GM23338 (cell line): ENCODE measurements at regions not wholly inside any gene's neighbourhood (a gene's known extent, or its start where the extent isn't known, plus 50 kb on each side); places are given as distances from the start of the nearest gene placed in this dataset.

Experiments
- ATAC-seq: fragments of 200-7000 bp; cut with Tn5 transposase; 3 replicates; pipeline ENCODE4 v1.9.1; 2020
- DNase-seq: peaks from one replicate; pipeline ENCODE4 v3.0.0-alpha.2; 2015; ENCODE audit warnings: low spot score
- H2AFZ ChIP-seq: fragments of 200-600 bp; sonication (generic); 2 replicates; pipeline ENCODE4 v1.8.0; 2016; ENCODE audit warnings: antibody characterized with exemption, mild to moderate bottlenecking, moderate library complexity
- H3F3A ChIP-seq: fragments of 200-600 bp; sonication (generic); replicated peaks from 2 replicates; pipeline ENCODE4 v1.8.0; 2017; ENCODE audit warnings: antibody characterized with exemption, mixed run types, low read depth
- H3K27ac ChIP-seq: fragments of 200-600 bp; sonication (generic); 2 replicates; pipeline ENCODE4 v1.6.1; 2016; ENCODE audit warnings: low read depth
- H3K27me3 ChIP-seq: fragments of 200-600 bp; sonication (generic); 2 replicates; pipeline ENCODE4 v1.8.0; 2016; ENCODE audit warnings: mild to moderate bottlenecking, mixed run types, moderate library complexity; ENCODE audit not compliant: insufficient read depth
- H3K36me3 ChIP-seq: fragments of 200-600 bp; sonication (generic); 2 replicates; pipeline ENCODE4 v1.8.0; 2016; ENCODE audit warnings: mild to moderate bottlenecking; ENCODE audit not compliant: insufficient read depth
- H3K4me1 ChIP-seq: fragments of 200-600 bp; sonication (generic); 2 replicates; pipeline ENCODE4 v1.8.0; 2016; ENCODE audit warnings: mild to moderate bottlenecking, moderate library complexity; ENCODE audit not compliant: insufficient read depth
- H3K4me2 ChIP-seq: fragments of 200-600 bp; sonication (generic); 2 replicates; pipeline ENCODE4 v1.7.1; 2017; ENCODE audit warnings: mixed run types
- H3K4me3 ChIP-seq: fragments of 200-600 bp; sonication (generic); 2 replicates; pipeline ENCODE4 v1.6.1; 2016; ENCODE audit warnings: mixed run types
- H3K79me2 ChIP-seq: fragments of 200-600 bp; sonication (generic); replicated peaks from 2 replicates; pipeline ENCODE4 v1.8.0; 2017; ENCODE audit warnings: mild to moderate bottlenecking; ENCODE audit not compliant: insufficient read depth
- H3K9me2 ChIP-seq: fragments of 200-600 bp; sonication (generic); 2 replicates; pipeline ENCODE4 v1.8.0; 2017; ENCODE audit not compliant: insufficient read depth
- H4K20me1 ChIP-seq: fragments of 200-600 bp; sonication (generic); replicated peaks from 2 replicates; pipeline ENCODE4 v1.8.0; 2017; ENCODE audit warnings: mild to moderate bottlenecking; ENCODE audit not compliant: insufficient read depth
- H3K27ac Mint-ChIP-seq: 2 replicates; pipeline ENCODE4 v1.8.0; 2020; ENCODE audit warnings: inconsistent platforms, mild to moderate bottlenecking, moderate library complexity, mixed read lengths
- H3K27me3 Mint-ChIP-seq: 3 replicates; pipeline ENCODE4 v1.8.0; 2022; ENCODE audit warnings: low read depth, mild to moderate bottlenecking, moderate library complexity, mixed read lengths, inconsistent platforms; ENCODE audit not compliant: insufficient read depth, poor library complexity
- H3K36me3 Mint-ChIP-seq: 3 replicates; pipeline ENCODE4 v1.8.0; 2021; ENCODE audit warnings: low read depth, mild to moderate bottlenecking, inconsistent platforms, moderate library complexity, mixed read lengths
- H3K4me1 Mint-ChIP-seq: 3 replicates; pipeline ENCODE4 v1.8.0; 2020; ENCODE audit warnings: mild to moderate bottlenecking, inconsistent platforms, mixed read lengths
- H3K4me3 Mint-ChIP-seq: 3 replicates; pipeline ENCODE4 v1.8.0; 2021; ENCODE audit warnings: moderate library complexity, mild to moderate bottlenecking, inconsistent platforms, mixed read lengths
- H3K9me3 Mint-ChIP-seq: 3 replicates; pipeline ENCODE4 v1.8.0; 2020; ENCODE audit warnings: moderate library complexity, mild to moderate bottlenecking, inconsistent platforms, mixed read lengths
- CREB1 ChIP-seq: fragments of 250-450 bp; sonication (Bioruptor Pico); IDR thresholded peaks from 2 replicates; pipeline ENCODE4 v1.5.0; 2020; ENCODE audit warnings: low read depth, mild to moderate bottlenecking, moderate library complexity
- CTCF ChIP-seq, 2 experiments: fragments of 200-600 bp in 1 of 2; sonication (generic) in 1 of 2; conservative IDR thresholded peaks; 2 replicates each; pipeline versions ENCODE4 v1.5.1 to v1.6.1; 2016 to 2017; ENCODE audit warnings: antibody characterized with exemption in 2 of 2, low read depth in 2 of 2, mild to moderate bottlenecking in 2 of 2, moderate library complexity in 1 of 2
- ETS1 ChIP-seq: IDR thresholded peaks from 2 replicates; pipeline ENCODE4 v1.6.1; 2016; ENCODE audit warnings: antibody characterized with exemption
- EZH2 ChIP-seq: fragments of 200-600 bp; sonication (generic); IDR thresholded peaks from one replicate; pipeline ENCODE4 v1.8.0; 2017; ENCODE audit warnings: antibody characterized with exemption, mild to moderate bottlenecking, low read depth; ENCODE audit not compliant: unreplicated experiment
- EZH2phosphoT487 ChIP-seq: fragments of 200-600 bp; sonication (generic); IDR thresholded peaks from one replicate; pipeline ENCODE4 v1.8.1; 2018; ENCODE audit warnings: antibody characterized with exemption; ENCODE audit not compliant: unreplicated experiment
- JUNB ChIP-seq: IDR thresholded peaks from one replicate; pipeline ENCODE4 v1.6.1; 2016; ENCODE audit warnings: antibody characterized with exemption; ENCODE audit not compliant: unreplicated experiment
- NANOG ChIP-seq: IDR thresholded peaks from 2 replicates; pipeline ENCODE4 v1.6.1; 2016; ENCODE audit warnings: antibody characterized with exemption, borderline replicate concordance
- POLR2AphosphoS5 ChIP-seq: IDR thresholded peaks from 2 replicates; pipeline ENCODE4 v1.6.1; 2016; ENCODE audit warnings: antibody characterized with exemption, low read depth
- REST ChIP-seq: IDR thresholded peaks from one replicate; pipeline ENCODE4 v1.6.1; 2018; ENCODE audit warnings: antibody characterized with exemption; ENCODE audit not compliant: unreplicated experiment
- STAT1 ChIP-seq: IDR thresholded peaks from one replicate; pipeline ENCODE4 v1.6.1; 2016; ENCODE audit warnings: antibody characterized with exemption; ENCODE audit not compliant: unreplicated experiment
- ZNF114 ChIP-seq: fragments of 250-450 bp; sonication (Bioruptor Pico); IDR thresholded peaks from 2 replicates; pipeline ENCODE4 v1.5.0; 2020; ENCODE audit warnings: mild to moderate bottlenecking, moderate library complexity
- ZNF331 ChIP-seq: fragments of 250-450 bp; sonication (Bioruptor Pico); IDR thresholded peaks from 2 replicates; pipeline ENCODE4 v1.5.0; 2020; ENCODE audit warnings: low read depth, mild to moderate bottlenecking, moderate library complexity
- ZNF462 ChIP-seq: fragments of 250-450 bp; sonication (Bioruptor Pico); IDR thresholded peaks from 2 replicates; pipeline ENCODE4 v1.5.0; 2020; ENCODE audit warnings: mild to moderate bottlenecking, moderate library complexity

- Mint-ChIP-seq H3K27ac (no peak overlapping the region), H3K27me3 (peaks cover 1% of the 10 kb centered on the region), H3K9me3 (peaks cover 9% of the 10 kb centered on the region), H3K36me3 (no peaks in the 10 kb centered on the region; the same call in 1 of the 3 replicates), H3K4me3 (no peak overlapping the region), H3K4me1 (no peaks in the 10 kb centered on the region)
- H3K27ac ChIP-seq: no peak overlapping the region
- H3K4me3 ChIP-seq: no peak overlapping the region
- no peaks in the 10 kb centered on the region for H4K20me1 ChIP-seq
- H3K9me2 ChIP-seq: no peaks in the 10 kb centered on the region
- DNase-seq (no peak), ATAC-seq (no peak)
- TF ChIP-seq ETS1 (no peak), POLR2AphosphoS5 (no peak), CTCF (conservative IDR thresholded peaks at IDR 0.05; ENCODE audit: low read depth in 2 of 2) (no peak), ZNF462 (CRISPR knock-in tag) (no peak), JUNB (no peak), ZNF331 (CRISPR knock-in tag) (no peak), STAT1 (no peak), REST (no peak), ZNF114 (no peak), EZH2 (no peak), CREB1 (no peak), NANOG (no peak), EZH2phosphoT487 (no peak)
- H3K4me2 ChIP-seq: no peak overlapping the region
- no peaks in the 10 kb centered on the region for H3K79me2 ChIP-seq
- H3K36me3 ChIP-seq: no peaks in the 10 kb centered on the region
- no peak overlapping the region for H2AFZ ChIP-seq
- no peaks in the 10 kb centered on the region for H3K4me1 ChIP-seq
- no peaks in the 10 kb centered on the region for H3F3A ChIP-seq
- no peaks in the 10 kb centered on the region for H3K27me3 ChIP-seq
Measured at GRCh38 chr3:163582967-163583366, 1495.3 kb downstream of the SI start.
